ENCODE measurements at regions not wholly inside any gene's neighbourhood (a gene's known extent, or its start where the extent isn't known, plus 50 kb on each side); places are given as distances from the start of the nearest gene placed in this dataset.

DNA sequence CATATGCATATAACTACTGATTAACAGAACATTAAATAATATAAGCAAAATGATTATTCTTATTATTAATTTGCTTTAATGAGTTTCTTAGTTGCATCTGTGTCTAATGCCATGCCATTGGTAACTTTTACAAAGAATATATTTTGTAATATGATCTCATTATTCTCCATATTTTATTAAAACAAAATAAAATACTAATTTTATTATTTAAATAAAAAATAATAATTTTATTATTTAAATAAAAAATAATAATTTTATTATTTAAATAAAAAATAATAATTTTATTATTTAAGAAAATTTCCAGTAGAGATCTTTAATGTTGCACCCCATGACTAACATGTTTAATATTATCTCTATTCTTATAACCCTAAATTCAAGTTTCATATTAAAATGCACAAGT is 771.1 kb downstream of the NR2F2 start:
- no peak for DNase-seq (ENCODE audit: low read depth, low spot score)
- CTCF ChIA-PET = no interaction called here
- Histone ChIP-seq H3K9me3 (ENCODE audit: control insufficient read depth, insufficient read depth, low read length) (no peaks in the 10 kb centered on the region; the same call in 1 of the 2 replicates), H3K4me3 (ENCODE audit: low read depth, low read length) (no peak overlapping the region), H3K27ac (ENCODE audit: low read depth, low read length) (no peak overlapping the region), H3K27me3 (ENCODE audit: control insufficient read depth, insufficient read depth, low read length) (no peaks in the 10 kb centered on the region)
- POLR2A ChIA-PET = no interaction called here
- TF ChIP-seq CTCF (IDR thresholded peaks at IDR 0.05; ENCODE audit: low read depth, low read length) = no peak

GRCh38 chr15:97114900-97115760 is 784.6 kb downstream of the NR2F2 start:
- H3K9me3 ChIP-seq (ENCODE audit: control insufficient read depth, insufficient read depth, low read length) = peaks cover 14% of the 10 kb centered on the region
- H3K4me3 ChIP-seq (ENCODE audit: low read depth, low read length) = no peak overlapping the region
- no peak overlapping the region for H3K27ac ChIP-seq (ENCODE audit: low read depth, low read length)
- no peak for DNase-seq (ENCODE audit: low read depth, low spot score)
- TF ChIP-seq CTCF (IDR thresholded peaks at IDR 0.05; ENCODE audit: low read depth, low read length) = no peak
- POLR2A ChIA-PET = no interaction called here
- CTCF ChIA-PET = no interaction called here
- H3K27me3 ChIP-seq (ENCODE audit: control insufficient read depth, insufficient read depth, low read length) = no peaks in the 10 kb centered on the region

DNA sequence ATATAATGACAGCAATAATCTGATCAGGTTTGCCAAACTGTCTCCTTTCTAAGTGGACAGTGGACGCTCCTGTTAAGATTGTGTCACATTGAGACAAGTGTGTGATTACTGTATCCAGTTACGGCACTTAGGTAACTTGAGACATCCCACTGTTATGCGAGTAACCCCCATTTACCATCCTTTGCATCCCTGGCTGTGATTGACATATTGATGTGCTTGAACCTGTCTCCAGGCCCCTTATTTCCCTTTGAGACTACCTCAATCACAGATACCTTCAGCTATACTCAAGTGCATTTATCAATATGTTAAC is 785.2 kb downstream of the NR2F2 start:
- H3K27ac ChIP-seq (ENCODE audit: low read depth, low read length) = no peak overlapping the region
- ChIA-PET POLR2A (no interaction called here), CTCF (no interaction called here)
- H3K9me3 ChIP-seq (ENCODE audit: control insufficient read depth, insufficient read depth, low read length) = peaks cover 14% of the 10 kb centered on the region
- no peak overlapping the region for H3K4me3 ChIP-seq (ENCODE audit: low read depth, low read length)
- no peak for DNase-seq (ENCODE audit: low read depth, low spot score)
- TF ChIP-seq CTCF (IDR thresholded peaks at IDR 0.05; ENCODE audit: low read depth, low read length) = no peak
- H3K27me3 ChIP-seq (ENCODE audit: control insufficient read depth, insufficient read depth, low read length) = no peaks in the 10 kb centered on the region

DNA sequence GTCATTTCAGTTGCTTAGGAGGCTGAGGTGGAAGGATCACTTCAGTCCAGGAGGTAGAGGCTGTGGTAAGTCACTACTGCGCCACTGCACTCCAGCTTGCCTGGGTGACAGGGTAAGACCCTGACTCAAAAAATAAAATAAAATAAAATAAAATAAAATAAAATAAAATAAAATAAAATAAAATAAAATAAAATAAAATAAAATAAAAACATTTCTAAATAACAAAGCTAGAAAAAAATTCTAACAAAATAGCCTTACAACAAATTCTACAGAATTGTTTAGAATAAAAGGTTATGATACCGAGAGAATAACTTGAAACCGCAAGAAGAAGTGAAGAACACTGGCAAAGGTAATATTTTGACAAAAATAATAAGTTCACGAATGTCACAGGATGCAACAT is 794.3 kb downstream of the NR2F2 start:
- H3K9me3 ChIP-seq (ENCODE audit: control insufficient read depth, insufficient read depth, low read length) = peaks cover 11% of the 10 kb centered on the region
- POLR2A ChIA-PET = no interaction called here
- TF ChIP-seq CTCF (IDR thresholded peaks at IDR 0.05; ENCODE audit: low read depth, low read length) = no peak
- no peak overlapping the region for H3K27ac ChIP-seq (ENCODE audit: low read depth, low read length)
- DNase-seq (ENCODE audit: low read depth, low spot score) = no peak
- no peak overlapping the region for H3K4me3 ChIP-seq (ENCODE audit: low read depth, low read length)
- CTCF ChIA-PET = no interaction called here
- no peaks in the 10 kb centered on the region for H3K27me3 ChIP-seq (ENCODE audit: control insufficient read depth, insufficient read depth, low read length)

- H3K27me3 ChIP-seq (ENCODE audit: control insufficient read depth, insufficient read depth, low read length) = no peaks in the 10 kb centered on the region
- no peak overlapping the region for H3K4me3 ChIP-seq (ENCODE audit: low read depth, low read length)
- H3K27ac ChIP-seq (ENCODE audit: low read depth, low read length) = no peak overlapping the region
- CTCF ChIA-PET = no interaction called here
- peaks cover 11% of the 10 kb centered on the region for H3K9me3 ChIP-seq (ENCODE audit: control insufficient read depth, insufficient read depth, low read length)
- POLR2A ChIA-PET = no interaction called here
- TF ChIP-seq CTCF (IDR thresholded peaks at IDR 0.05; ENCODE audit: low read depth, low read length) = no peak
- DNase-seq (ENCODE audit: low read depth, low spot score) = no peak
Observed at GRCh38 chr15:97126553-97127233, 796.2 kb downstream of the NR2F2 start.
